ENCODE measurements at regions not wholly inside any gene's neighbourhood (a gene's known extent, or its start where the extent isn't known, plus 50 kb on each side); places are given as distances from the start of the nearest gene placed in this dataset.

DNA sequence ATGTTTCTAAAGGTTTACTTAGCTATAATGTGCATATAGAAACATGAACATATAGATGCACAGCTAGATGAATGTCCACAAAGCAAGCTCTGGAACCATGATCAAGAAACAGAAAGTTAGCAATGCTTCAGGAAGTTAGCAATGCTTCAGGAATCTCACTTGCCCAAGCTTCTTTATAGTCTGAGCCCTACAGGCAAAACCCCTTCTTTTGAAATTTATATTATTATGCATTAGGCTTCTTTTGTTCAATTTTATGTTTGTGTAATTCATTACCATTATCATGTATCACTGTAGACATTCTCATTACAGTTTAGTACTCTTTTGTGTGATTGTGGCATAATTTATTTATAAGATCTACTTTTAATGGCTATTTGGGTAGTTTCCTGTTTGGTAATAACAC, 286.4 kb upstream of the BCHE start:
- no peak for TF ChIP-seq EZH2 (IDR thresholded peaks at IDR 0.05; ENCODE audit: insufficient read depth, poor library complexity, severe bottlenecking)
- no peak for TF ChIP-seq EZH2phosphoT487 (IDR thresholded peaks at IDR 0.05; ENCODE audit: insufficient read depth, low read depth)
